H9 (cell line): ENCODE measurements at regions not wholly inside any gene's neighbourhood (a gene's known extent, or its start where the extent isn't known, plus 50 kb on each side); places are given as distances from the start of the nearest gene placed in this dataset.

ENCODE experiments used
- DNase-seq: peaks from one replicate; pipeline ENCODE4 v3.0.0-alpha.2; 2017
- H2AFZ ChIP-seq: one replicate; pipeline ENCODE4 v1.6.1; 2013; ENCODE audit warnings: mild to moderate bottlenecking, low read length, control low read depth, moderate library complexity
- H2AK5ac ChIP-seq: 2 replicates; pipeline ENCODE4 v1.6.1; 2013; ENCODE audit warnings: low read length, control low read depth, mixed read lengths; ENCODE audit not compliant: insufficient read length
- H2BK120ac ChIP-seq: one replicate; pipeline ENCODE4 v1.6.1; 2013; ENCODE audit warnings: low read depth, mild to moderate bottlenecking, low read length, control low read depth, inconsistent platforms; ENCODE audit not compliant: poor library complexity, severe bottlenecking
- H2BK12ac ChIP-seq: 2 replicates; pipeline ENCODE4 v1.6.1; 2013; ENCODE audit warnings: low read length, control low read depth, mixed read lengths, low read depth; ENCODE audit not compliant: insufficient read length
- H2BK15ac ChIP-seq: 2 replicates; pipeline ENCODE4 v1.6.1; 2013; ENCODE audit warnings: low read depth, low read length, control low read depth
- H2BK20ac ChIP-seq: one replicate; pipeline ENCODE4 v1.6.1; 2013; ENCODE audit warnings: low read depth, mild to moderate bottlenecking, low read length, control low read depth, inconsistent platforms; ENCODE audit not compliant: poor library complexity, severe bottlenecking
- H2BK5ac ChIP-seq: 2 replicates; pipeline ENCODE4 v1.6.1; 2013; ENCODE audit warnings: low read length, control low read depth, mixed read lengths; ENCODE audit not compliant: insufficient read length
- H3K14ac ChIP-seq: 2 replicates; pipeline ENCODE4 v1.6.1; 2013; ENCODE audit warnings: low read length, control low read depth; ENCODE audit not compliant: insufficient read depth
- H3K18ac ChIP-seq: 2 replicates; pipeline ENCODE4 v1.6.1; 2013; ENCODE audit warnings: low read depth, mild to moderate bottlenecking, mixed read lengths, low read length, control low read depth; ENCODE audit not compliant: insufficient read length
- H3K23ac ChIP-seq: 2 replicates; pipeline ENCODE4 v1.6.1; 2013; ENCODE audit warnings: low read length, control low read depth, mixed read lengths, low read depth; ENCODE audit not compliant: insufficient read length
- H3K23me2 ChIP-seq: 2 replicates; pipeline ENCODE4 v1.6.1; 2013; ENCODE audit warnings: low read depth, mild to moderate bottlenecking, mixed read lengths, low read length, control low read depth; ENCODE audit not compliant: insufficient read length, poor library complexity, severe bottlenecking
- H3K27ac ChIP-seq: 2 replicates; pipeline ENCODE4 v1.5.1; 2013; ENCODE audit warnings: low read length, control low read depth, mixed read lengths, low read depth; ENCODE audit not compliant: insufficient read length
- H3K27me3 ChIP-seq: 2 replicates; pipeline ENCODE4 v1.6.1; 2013; ENCODE audit warnings: low read length, control low read depth, inconsistent platforms; ENCODE audit not compliant: insufficient read depth
- H3K4ac ChIP-seq: 2 replicates; pipeline ENCODE4 v1.6.1; 2013; ENCODE audit warnings: low read depth, mild to moderate bottlenecking, control low read depth, inconsistent platforms, low read length, moderate library complexity
- H3K4me1 ChIP-seq: 2 replicates; pipeline ENCODE4 v1.6.1; 2013; ENCODE audit warnings: low read length, control low read depth, inconsistent platforms; ENCODE audit not compliant: insufficient read depth
- H3K4me2 ChIP-seq: 2 replicates; pipeline ENCODE4 v1.6.1; 2013; ENCODE audit warnings: low read length, control low read depth, mixed read lengths; ENCODE audit not compliant: insufficient read length, insufficient read depth
- H3K56ac ChIP-seq: 2 replicates; pipeline ENCODE4 v1.6.1; 2013; ENCODE audit warnings: low read depth, mild to moderate bottlenecking, mixed read lengths, low read length, control low read depth; ENCODE audit not compliant: insufficient read length
- H3K79me1 ChIP-seq: 2 replicates; pipeline ENCODE4 v1.6.1; 2013; ENCODE audit warnings: low read depth, mild to moderate bottlenecking, moderate library complexity, low read length, control low read depth, inconsistent platforms; ENCODE audit not compliant: insufficient read depth, poor library complexity, severe bottlenecking
- H3K79me2 ChIP-seq: 2 replicates; pipeline ENCODE4 v1.6.1; 2013; ENCODE audit warnings: low read length, control low read depth, inconsistent platforms; ENCODE audit not compliant: insufficient read depth
- H3K9ac ChIP-seq: 2 replicates; pipeline ENCODE4 v1.6.1; 2013; ENCODE audit warnings: low read length, control low read depth, mixed read lengths; ENCODE audit not compliant: insufficient read length; ENCODE audit errors: extremely low read depth
- H3K9me3 ChIP-seq: one replicate; pipeline ENCODE4 v1.6.1; 2013; ENCODE audit warnings: low read depth, low read length, inconsistent platforms; ENCODE audit not compliant: control insufficient read depth
- H3T11ph ChIP-seq: one replicate; pipeline ENCODE4 v1.6.1; 2013; ENCODE audit warnings: mild to moderate bottlenecking, low read length, control low read depth, inconsistent platforms
- H4K20me1 ChIP-seq: one replicate; pipeline ENCODE4 v1.6.1; 2013; ENCODE audit not compliant: control insufficient read depth, insufficient read length, insufficient read depth
- H4K5ac ChIP-seq: 2 replicates; pipeline ENCODE4 v1.6.1; 2013; ENCODE audit warnings: low read depth, mild to moderate bottlenecking, mixed read lengths, low read length, control low read depth; ENCODE audit not compliant: insufficient read length
- H4K8ac ChIP-seq: replicated peaks from 2 replicates; pipeline ENCODE4 v1.6.1; 2013; ENCODE audit warnings: low read length, control low read depth, mixed read lengths, low read depth; ENCODE audit not compliant: insufficient read length
- H4K91ac ChIP-seq: 2 replicates; pipeline ENCODE4 v1.6.1; 2013; ENCODE audit warnings: low read depth, mild to moderate bottlenecking, moderate library complexity, mixed read lengths, low read length, control low read depth; ENCODE audit not compliant: insufficient read length
- H3K27ac Mint-ChIP-seq, 3 experiments: 2 replicates in 2 of 3; 3 replicates in 1 of 3; pipeline ENCODE4 v1.8.0; 2020 to 2021; ENCODE audit warnings: mixed read lengths in 3 of 3, mild to moderate bottlenecking in 1 of 3, moderate library complexity in 1 of 3
- H3K27me3 Mint-ChIP-seq: 2 replicates; pipeline ENCODE4 v1.8.0; 2021; ENCODE audit warnings: low read depth, mild to moderate bottlenecking, moderate library complexity, mixed read lengths
- H3K36me3 Mint-ChIP-seq, 3 experiments: 2 replicates in 2 of 3; 3 replicates in 1 of 3; pipeline ENCODE4 v1.8.0; 2020 to 2021; ENCODE audit warnings: low read depth in 3 of 3, mixed read lengths in 3 of 3; ENCODE audit not compliant: insufficient read depth in 1 of 3
- H3K4me1 Mint-ChIP-seq, 2 experiments: 2 replicates each; pipeline ENCODE4 v1.8.0; 2020; ENCODE audit warnings: mixed read lengths in 2 of 2
- H3K4me3 Mint-ChIP-seq, 2 experiments: 2 replicates in 1 of 2; 3 replicates in 1 of 2; pipeline ENCODE4 v1.8.0; 2020 to 2021; ENCODE audit warnings: mild to moderate bottlenecking in 2 of 2, mixed read lengths in 2 of 2, moderate library complexity in 1 of 2
- H3K9me3 Mint-ChIP-seq, 2 experiments: 2 replicates in 1 of 2; 3 replicates in 1 of 2; pipeline ENCODE4 v1.8.0; 2020; ENCODE audit warnings: mild to moderate bottlenecking in 2 of 2, mixed read lengths in 2 of 2, moderate library complexity in 1 of 2
- CTCF ChIP-seq: fragments of 200-600 bp; sonication (generic); conservative IDR thresholded peaks from 3 replicates; pipeline ENCODE4 v1.8.0; 2021; ENCODE audit warnings: antibody characterized with exemption, mild to moderate bottlenecking
- WGBS: extraction: QIAGEN DNeasy Blood & Tissue Kit; methylation state at CpG from one replicate; pipeline ENCODE4 v1.1.7; 2013; ENCODE audit warnings: missing lambda C conversion rate, low lambda C conversion rate, mixed read lengths; ENCODE audit not compliant: insufficient read length; ENCODE audit errors: extremely low coverage; 5-methylcytosine and 5-hydroxymethylcytosine counted together

- no peak overlapping the region for H2BK20ac ChIP-seq
- H3T11ph ChIP-seq: no peak overlapping the region
- no peak overlapping the region for H4K5ac ChIP-seq
- H2BK15ac ChIP-seq: no peak overlapping the region
- no peak overlapping the region for H3K27ac ChIP-seq
- H4K91ac ChIP-seq: no peak overlapping the region
- H3K27me3 Mint-ChIP-seq: no peaks in the 10 kb centered on the region
- H3K4me1 Mint-ChIP-seq: peaks cover 4 to 6% of the 10 kb centered on the region in 2 experiments; a peak in 1 of 4 replicates
- no peak overlapping the region for H2BK5ac ChIP-seq
- no peak overlapping the region for H2AFZ ChIP-seq
- H4K20me1 ChIP-seq: no peaks in the 10 kb centered on the region
- no peaks in the 10 kb centered on the region for H3K9me3 Mint-ChIP-seq
- H3K4me1 ChIP-seq: no peaks in the 10 kb centered on the region
- no CpG with 5 or more reads among the region's 2 CpGs for WGBS
- no peak overlapping the region for H3K18ac ChIP-seq
- no peaks in the 10 kb centered on the region for H3K36me3 Mint-ChIP-seq
- no peak overlapping the region for H3K4ac ChIP-seq
- no peaks in the 10 kb centered on the region for H3K27me3 ChIP-seq
- H3K9me3 ChIP-seq: no peaks in the 10 kb centered on the region
- no peaks in the 10 kb centered on the region for H3K79me1 ChIP-seq
- no peak overlapping the region for H3K4me3 Mint-ChIP-seq
- H3K9ac ChIP-seq: no peak overlapping the region
- no peak overlapping the region for H3K56ac ChIP-seq
- DNase-seq: no peak
- TF ChIP-seq CTCF: no peak
- no peak overlapping the region for H3K14ac ChIP-seq
- H3K23ac ChIP-seq: no peak overlapping the region
- no peak overlapping the region for H2BK120ac ChIP-seq
- H4K8ac ChIP-seq: no peak overlapping the region
- H2AK5ac ChIP-seq: no peak overlapping the region
- no peaks in the 10 kb centered on the region for H3K23me2 ChIP-seq
- no peak overlapping the region for H3K4me2 ChIP-seq
- no peak overlapping the region for H2BK12ac ChIP-seq
- no peak overlapping the region for H3K27ac Mint-ChIP-seq
- H3K79me2 ChIP-seq: no peaks in the 10 kb centered on the region
Observed at GRCh38 chr5:121386334-121386733, 465.3 kb upstream of the FTMT start.
